T-helper 2 cell treated with Interferon-gamma antibody and Interleukin-4, amounts not matched to agents 5 μg/mL and 100 μg/mL, for 36 hours (primary cell): ENCODE measurements at regions not wholly inside any gene's neighbourhood (a gene's known extent, or its start where the extent isn't known, plus 50 kb on each side); places are given as distances from the start of the nearest gene placed in this dataset.

ENCODE experiments used
- DNase-seq: peaks from one replicate; pipeline ENCODE4 v3.0.0; 2021; ENCODE audit warnings: low spot score
- H3K27ac Mint-ChIP-seq: one replicate; pipeline ENCODE4 v1.8.0; 2021; ENCODE audit warnings: mild to moderate bottlenecking, mixed read lengths
- H3K27me3 Mint-ChIP-seq: one replicate; pipeline ENCODE4 v1.8.0; 2021; ENCODE audit warnings: low read depth, mixed read lengths
- H3K36me3 Mint-ChIP-seq: one replicate; pipeline ENCODE4 v1.8.0; 2021; ENCODE audit warnings: low read depth, mixed read lengths
- H3K4me1 Mint-ChIP-seq: one replicate; pipeline ENCODE4 v1.8.0; 2021; ENCODE audit warnings: low read depth, mixed read lengths
- H3K4me3 Mint-ChIP-seq: one replicate; pipeline ENCODE4 v1.8.0; 2022; ENCODE audit warnings: mild to moderate bottlenecking, moderate library complexity, mixed read lengths
- H3K9me3 Mint-ChIP-seq: one replicate; pipeline ENCODE4 v1.8.0; 2021; ENCODE audit warnings: mixed read lengths

GRCh38 chr13:73231471-73231870, 172.7 kb downstream of the KLF5 start:
- no peak for DNase-seq
- Mint-ChIP-seq H3K4me3 (no peak overlapping the region), H3K27me3 (peaks cover 27% of the 10 kb centered on the region), H3K36me3 (peaks cover 1% of the 10 kb centered on the region), H3K4me1 (peaks cover 31% of the 10 kb centered on the region), H3K27ac (no peak overlapping the region), H3K9me3 (peaks cover 6% of the 10 kb centered on the region)

- Mint-ChIP-seq H3K27me3 (peaks cover 32% of the 10 kb centered on the region), H3K27ac (no peak overlapping the region), H3K4me3 (no peak overlapping the region), H3K9me3 (peaks cover 7% of the 10 kb centered on the region), H3K36me3 (peaks cover 2% of the 10 kb centered on the region), H3K4me1 (peaks cover 31% of the 10 kb centered on the region)
- no peak for DNase-seq
These were observed 171.9 kb downstream of the KLF5 start for GRCh38 chr13:73230716-73231115.

GRCh38 chr13:73228546-73228945, 169.7 kb downstream of the KLF5 start:
- peaks cover 7% of the 10 kb centered on the region for H3K9me3 Mint-ChIP-seq

GRCh38 chr13:73225990-73226389, 167.2 kb downstream of the KLF5 start:
- Mint-ChIP-seq H3K27me3 (peaks cover 32% of the 10 kb centered on the region), H3K27ac (no peak overlapping the region), H3K4me3 (no peak overlapping the region), H3K36me3 (peaks cover 3% of the 10 kb centered on the region), H3K4me1 (peaks cover 50% of the 10 kb centered on the region), H3K9me3 (peaks cover 7% of the 10 kb centered on the region)
- no peak for DNase-seq

More at GRCh38 chr13:73228546-73228945, 169.7 kb downstream of the KLF5 start:
- peaks cover 3% of the 10 kb centered on the region for H3K36me3 Mint-ChIP-seq
- H3K4me3 Mint-ChIP-seq: peak overlapping the region; percentile 11
- peaks cover 45% of the 10 kb centered on the region for H3K4me1 Mint-ChIP-seq
- H3K27ac Mint-ChIP-seq: peak overlapping the region; percentile 53
- peaks cover 30% of the 10 kb centered on the region for H3K27me3 Mint-ChIP-seq
- peak; percentile 16 for DNase-seq

GRCh38 chr13:73224703-73225102, 165.9 kb downstream of the KLF5 start:
- Mint-ChIP-seq H3K9me3 (peaks cover 7% of the 10 kb centered on the region), H3K4me3 (peak overlapping the region; percentile 12), H3K36me3 (peaks cover 3% of the 10 kb centered on the region), H3K27ac (no peak overlapping the region), H3K4me1 (peaks cover 39% of the 10 kb centered on the region), H3K27me3 (peaks cover 32% of the 10 kb centered on the region)
- DNase-seq: no peak

- Mint-ChIP-seq H3K4me3 (peak overlapping the region; percentile 35), H3K9me3 (peaks cover 7% of the 10 kb centered on the region), H3K27me3 (peaks cover 38% of the 10 kb centered on the region), H3K36me3 (peaks cover 3% of the 10 kb centered on the region), H3K4me1 (peaks cover 26% of the 10 kb centered on the region), H3K27ac (no peak overlapping the region)
- peak; percentile 67 for DNase-seq
These were observed 164.6 kb downstream of the KLF5 start for GRCh38 chr13:73223372-73223781.

GRCh38 chr13:73222627-73223305, 164.0 kb downstream of the KLF5 start:
- H3K4me3 Mint-ChIP-seq: peak overlapping the region; percentile 35

GRCh38 chr13:73220966-73221720, 162.3 kb downstream of the KLF5 start:
- Mint-ChIP-seq H3K9me3 (no peaks in the 10 kb centered on the region), H3K4me3 (no peak overlapping the region), H3K27me3 (peaks cover 29% of the 10 kb centered on the region), H3K4me1 (peaks cover 27% of the 10 kb centered on the region), H3K36me3 (peaks cover 2% of the 10 kb centered on the region), H3K27ac (no peak overlapping the region)
- no peak for DNase-seq

More at GRCh38 chr13:73222627-73223305, 164.0 kb downstream of the KLF5 start:
- H3K4me1 Mint-ChIP-seq: peaks cover 23% of the 10 kb centered on the region
- no peak for DNase-seq
- peaks cover 7% of the 10 kb centered on the region for H3K9me3 Mint-ChIP-seq
- no peak overlapping the region for H3K27ac Mint-ChIP-seq
- peaks cover 43% of the 10 kb centered on the region for H3K27me3 Mint-ChIP-seq
- H3K36me3 Mint-ChIP-seq: peaks cover 3% of the 10 kb centered on the region

GRCh38 chr13:73218181-73218580, 159.4 kb downstream of the KLF5 start:
- no peaks in the 10 kb centered on the region for H3K36me3 Mint-ChIP-seq
- peaks cover 36% of the 10 kb centered on the region for H3K27me3 Mint-ChIP-seq
- H3K9me3 Mint-ChIP-seq: no peaks in the 10 kb centered on the region
- no peak overlapping the region for H3K27ac Mint-ChIP-seq
- no peak for DNase-seq
- H3K4me1 Mint-ChIP-seq: peaks cover 10% of the 10 kb centered on the region
- H3K4me3 Mint-ChIP-seq: no peak overlapping the region

- no peak overlapping the region for H3K4me3 Mint-ChIP-seq
- H3K9me3 Mint-ChIP-seq: no peaks in the 10 kb centered on the region
- peaks cover 37% of the 10 kb centered on the region for H3K27me3 Mint-ChIP-seq
- no peak for DNase-seq
- no peaks in the 10 kb centered on the region for H3K36me3 Mint-ChIP-seq
- H3K27ac Mint-ChIP-seq: no peak overlapping the region
- peaks cover 9% of the 10 kb centered on the region for H3K4me1 Mint-ChIP-seq
These were observed 157.6 kb downstream of the KLF5 start for GRCh38 chr13:73216381-73216831.

GRCh38 chr13:73215823-73216222, 157.0 kb downstream of the KLF5 start:
- DNase-seq: no peak
- H3K27ac Mint-ChIP-seq: no peak overlapping the region
- no peaks in the 10 kb centered on the region for H3K9me3 Mint-ChIP-seq
- no peak overlapping the region for H3K4me3 Mint-ChIP-seq
- H3K4me1 Mint-ChIP-seq: peaks cover 9% of the 10 kb centered on the region
- peaks cover 38% of the 10 kb centered on the region for H3K27me3 Mint-ChIP-seq
- no peaks in the 10 kb centered on the region for H3K36me3 Mint-ChIP-seq

GRCh38 chr13:73212482-73212881, 153.7 kb downstream of the KLF5 start:
- no peak for DNase-seq
- no peak overlapping the region for H3K27ac Mint-ChIP-seq
- H3K9me3 Mint-ChIP-seq: no peaks in the 10 kb centered on the region
- no peak overlapping the region for H3K4me3 Mint-ChIP-seq
- peaks cover 9% of the 10 kb centered on the region for H3K4me1 Mint-ChIP-seq
- no peaks in the 10 kb centered on the region for H3K36me3 Mint-ChIP-seq
- H3K27me3 Mint-ChIP-seq: peaks cover 35% of the 10 kb centered on the region

GRCh38 chr13:73210218-73210883, 151.5 kb downstream of the KLF5 start:
- Mint-ChIP-seq H3K4me1 (peaks cover 4% of the 10 kb centered on the region), H3K36me3 (no peaks in the 10 kb centered on the region), H3K4me3 (no peak overlapping the region), H3K27ac (no peak overlapping the region), H3K9me3 (no peaks in the 10 kb centered on the region), H3K27me3 (peaks cover 32% of the 10 kb centered on the region)
- DNase-seq: no peak

GRCh38 chr13:73204952-73205351, 146.1 kb downstream of the KLF5 start:
- Mint-ChIP-seq H3K4me1 (no peaks in the 10 kb centered on the region), H3K27ac (no peak overlapping the region), H3K9me3 (no peaks in the 10 kb centered on the region), H3K36me3 (no peaks in the 10 kb centered on the region), H3K4me3 (no peak overlapping the region), H3K27me3 (peaks cover 11% of the 10 kb centered on the region)
- DNase-seq: no peak
